Gastroesophageal sphincter (tissue), 3 donors: ENCODE measurements at regions not wholly inside any gene's neighbourhood (a gene's known extent, or its start where the extent isn't known, plus 50 kb on each side); places are given as distances from the start of the nearest gene placed in this dataset.

Experiments used
- EP300 ChIP-seq: sonication (generic); formaldehyde crosslinking; IDR thresholded peaks from one replicate; pipeline ENCODE4 v1.6.1; 2017; ENCODE audit warnings: antibody characterized with exemption, mild to moderate bottlenecking
- POLR2A ChIP-seq, 2 donors: fragments of 450-650 bp; IDR thresholded peaks; one replicate each; pipeline ENCODE4 v1.6.1; 2017; ENCODE audit warnings: antibody characterized with exemption in 2 of 2, mild to moderate bottlenecking in 2 of 2, moderate library complexity in 1 of 2
- TF ChIP-seq, protein P1 (sequence below), 4 experiments: fragments of 200-600 bp in 2 of 4; fragments of 450-650 bp in 2 of 4; sonication (generic) in 1 of 4; IDR thresholded peaks; one replicate each; pipeline ENCODE4 v1.5.1; 2017 to 2019; ENCODE audit warnings: antibody characterized with exemption in 4 of 4, mild to moderate bottlenecking in 2 of 4, moderate library complexity in 2 of 4

DNA sequence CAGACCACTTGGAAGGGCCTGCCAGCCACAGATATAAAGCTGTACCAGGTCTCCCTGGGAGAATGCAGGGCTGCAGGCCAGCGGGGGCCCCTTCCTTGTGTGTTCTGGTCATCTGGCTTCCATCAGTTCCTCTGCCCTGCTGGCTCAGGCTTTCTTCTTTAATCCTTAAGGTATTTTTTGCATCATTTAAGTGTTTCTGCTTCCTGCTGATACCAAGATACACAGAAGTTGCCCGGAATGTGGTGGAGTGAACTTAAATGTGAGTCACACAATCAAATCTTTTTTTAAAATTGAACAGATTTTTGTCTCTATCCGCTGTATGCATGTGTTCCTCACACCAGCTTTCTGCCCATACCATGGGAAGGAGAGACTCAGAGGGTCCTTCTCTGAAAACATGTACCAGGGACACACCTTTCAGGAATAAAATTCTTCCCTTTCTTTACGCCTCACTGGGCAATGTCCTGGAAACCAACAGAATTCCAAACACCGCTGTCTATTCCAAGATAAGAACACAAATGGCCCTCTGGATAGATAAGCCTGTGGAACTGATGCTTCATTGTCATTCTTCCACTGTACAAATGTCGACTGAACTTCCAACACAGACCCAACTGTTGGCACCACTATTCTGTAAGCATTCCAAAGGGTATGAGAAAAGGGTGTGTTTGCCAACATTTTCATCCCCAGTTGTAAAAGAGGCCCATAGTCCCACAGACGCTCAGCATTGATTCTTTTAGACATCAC lies 206.2 kb upstream of the MYLIP start:
- TF ChIP-seq, protein P1, sequence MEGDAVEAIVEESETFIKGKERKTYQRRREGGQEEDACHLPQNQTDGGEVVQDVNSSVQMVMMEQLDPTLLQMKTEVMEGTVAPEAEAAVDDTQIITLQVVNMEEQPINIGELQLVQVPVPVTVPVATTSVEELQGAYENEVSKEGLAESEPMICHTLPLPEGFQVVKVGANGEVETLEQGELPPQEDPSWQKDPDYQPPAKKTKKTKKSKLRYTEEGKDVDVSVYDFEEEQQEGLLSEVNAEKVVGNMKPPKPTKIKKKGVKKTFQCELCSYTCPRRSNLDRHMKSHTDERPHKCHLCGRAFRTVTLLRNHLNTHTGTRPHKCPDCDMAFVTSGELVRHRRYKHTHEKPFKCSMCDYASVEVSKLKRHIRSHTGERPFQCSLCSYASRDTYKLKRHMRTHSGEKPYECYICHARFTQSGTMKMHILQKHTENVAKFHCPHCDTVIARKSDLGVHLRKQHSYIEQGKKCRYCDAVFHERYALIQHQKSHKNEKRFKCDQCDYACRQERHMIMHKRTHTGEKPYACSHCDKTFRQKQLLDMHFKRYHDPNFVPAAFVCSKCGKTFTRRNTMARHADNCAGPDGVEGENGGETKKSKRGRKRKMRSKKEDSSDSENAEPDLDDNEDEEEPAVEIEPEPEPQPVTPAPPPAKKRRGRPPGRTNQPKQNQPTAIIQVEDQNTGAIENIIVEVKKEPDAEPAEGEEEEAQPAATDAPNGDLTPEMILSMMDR (IDR thresholded peaks at IDR 0.05) = no peak
- TF ChIP-seq EP300 (no peak), POLR2A (IDR thresholded peaks at IDR 0.05) (no peak)
